HepG2 (cell line): ENCODE measurements at regions not wholly inside any gene's neighbourhood (a gene's known extent, or its start where the extent isn't known, plus 50 kb on each side); places are given as distances from the start of the nearest gene placed in this dataset.

ENCODE experiments used
- NONO ChIP-seq, 2 experiments: fragments of 450-650 bp in 1 of 2; sonication (generic) in 1 of 2; formaldehyde crosslinking in 1 of 2; IDR thresholded peaks in 1 of 2; conservative IDR thresholded peaks in 1 of 2; 2 replicates each; pipeline versions ENCODE4 v1.6.1 to v1.8.0; 2017 to 2022; ENCODE audit warnings: mild to moderate bottlenecking in 1 of 2, missing genetic modification reagents in 1 of 2, moderate library complexity in 1 of 2
- TSC22D2 ChIP-seq: sonication (generic); formaldehyde crosslinking; IDR thresholded peaks from 2 replicates; pipeline ENCODE4 v1.5.1; 2020; ENCODE audit warnings: missing genetic modification reagents, mild to moderate bottlenecking, borderline replicate concordance
- ZBTB20 ChIP-seq: sonication (generic); formaldehyde crosslinking; IDR thresholded peaks from 2 replicates; pipeline ENCODE4 v1.8.1; 2023; ENCODE audit warnings: missing genetic modification reagents, low read depth, mild to moderate bottlenecking, borderline replicate concordance
- ZBTB43 ChIP-seq: sonication (generic); formaldehyde crosslinking; conservative IDR thresholded peaks from 2 replicates; pipeline ENCODE4 v1.4.0; 2020; ENCODE audit warnings: missing genetic modification reagents
- TF ChIP-seq, protein P1 (sequence below): sonication (generic); formaldehyde crosslinking; IDR thresholded peaks from 2 replicates; pipeline ENCODE4 v1.5.0; 2020; ENCODE audit warnings: mild to moderate bottlenecking, missing genetic modification reagents, moderate library complexity

DNA sequence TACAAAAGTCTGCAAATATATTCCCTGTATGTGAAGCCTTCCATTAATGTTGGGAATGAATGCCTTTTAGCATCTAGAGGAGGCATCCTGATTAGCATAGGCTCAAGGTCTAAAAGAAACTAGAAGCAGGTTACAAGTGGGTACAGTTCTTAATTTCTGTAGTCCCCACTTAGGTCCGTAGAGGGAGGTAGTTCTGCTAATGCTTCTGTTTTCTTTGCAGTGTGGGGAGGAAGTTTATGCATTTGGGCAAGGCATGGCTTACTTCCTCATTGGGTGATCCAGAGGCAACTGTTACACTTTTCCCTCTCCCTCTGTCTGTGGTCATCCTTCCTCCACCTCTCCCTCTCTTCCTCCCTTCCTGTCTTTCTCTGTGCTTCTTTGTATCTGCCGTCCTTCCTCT, 108.4 kb upstream of the ZKSCAN2 start:
- TF ChIP-seq, protein P1, sequence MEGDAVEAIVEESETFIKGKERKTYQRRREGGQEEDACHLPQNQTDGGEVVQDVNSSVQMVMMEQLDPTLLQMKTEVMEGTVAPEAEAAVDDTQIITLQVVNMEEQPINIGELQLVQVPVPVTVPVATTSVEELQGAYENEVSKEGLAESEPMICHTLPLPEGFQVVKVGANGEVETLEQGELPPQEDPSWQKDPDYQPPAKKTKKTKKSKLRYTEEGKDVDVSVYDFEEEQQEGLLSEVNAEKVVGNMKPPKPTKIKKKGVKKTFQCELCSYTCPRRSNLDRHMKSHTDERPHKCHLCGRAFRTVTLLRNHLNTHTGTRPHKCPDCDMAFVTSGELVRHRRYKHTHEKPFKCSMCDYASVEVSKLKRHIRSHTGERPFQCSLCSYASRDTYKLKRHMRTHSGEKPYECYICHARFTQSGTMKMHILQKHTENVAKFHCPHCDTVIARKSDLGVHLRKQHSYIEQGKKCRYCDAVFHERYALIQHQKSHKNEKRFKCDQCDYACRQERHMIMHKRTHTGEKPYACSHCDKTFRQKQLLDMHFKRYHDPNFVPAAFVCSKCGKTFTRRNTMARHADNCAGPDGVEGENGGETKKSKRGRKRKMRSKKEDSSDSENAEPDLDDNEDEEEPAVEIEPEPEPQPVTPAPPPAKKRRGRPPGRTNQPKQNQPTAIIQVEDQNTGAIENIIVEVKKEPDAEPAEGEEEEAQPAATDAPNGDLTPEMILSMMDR: no peak
- no peak for TF ChIP-seq TSC22D2 (CRISPR knock-in tag)
- no peak for TF ChIP-seq ZBTB20 (CRISPR knock-in tag)
- no peak for TF ChIP-seq NONO (IDR thresholded peaks at IDR 0.05)
- no peak for TF ChIP-seq NONO (CRISPR knock-in tag; conservative IDR thresholded peaks at IDR 0.05)
- TF ChIP-seq ZBTB43 (CRISPR knock-in tag): no peak
